ENCODE measurements at regions not wholly inside any gene's neighbourhood (a gene's known extent, or its start where the extent isn't known, plus 50 kb on each side); places are given as distances from the start of the nearest gene placed in this dataset.

GRCh38 chrX:97728215-97728614 lies 844.5 kb downstream of the RPA4 start:
- Histone ChIP-seq H3K27me3 (replicated peaks in 1 of 2; ENCODE audit: control insufficient read depth in 2 of 2, extremely low read depth in 1 of 2, insufficient read depth in 2 of 2, low read length in 1 of 2) (no peaks in the 10 kb centered on the region), H3K4me3 (ENCODE audit: control insufficient read depth in 1 of 2, extremely low read depth in 1 of 2, low read length in 1 of 2) (no peak overlapping the region), H3K9me3 (no peaks in the 10 kb centered on the region), H3K36me3 (ENCODE audit: control insufficient read depth in 2 of 2, extremely low read depth in 1 of 2, insufficient read depth in 1 of 2, low read length in 1 of 2) (no peaks in the 10 kb centered on the region), H3K4me1 (ENCODE audit: control insufficient read depth in 1 of 2, extremely low read depth in 1 of 2, insufficient read depth in 2 of 2, low read length in 2 of 2) (no peaks in the 10 kb centered on the region), H3K27ac (ENCODE audit: low read length) (no peak overlapping the region)
- H3K4me3 Mint-ChIP-seq = no peak overlapping the region
- no peaks in the 10 kb centered on the region for H3K36me3 Mint-ChIP-seq
- DNase-seq = no peak
- no peak overlapping the region for H3K27ac Mint-ChIP-seq
- H3K27me3 Mint-ChIP-seq = peaks cover 0 to 25% of the 10 kb centered on the region in 2 donors
- ATAC-seq (replicated peaks in 1 of 4) = no peak
- H3K9me3 Mint-ChIP-seq = peaks cover 0 to 5% (median 2%) of the 10 kb centered on the region in 3 donors
- ChIA-PET CTCF (interaction anchor here in 1 of 2 donors (1.2 kb wide), 1 partner anchor 12 kb away, joined by 5 read pairs; no protein-coding TSS in a partner anchor), POLR2A (no interaction called here)
- WGBS (ENCODE audit: insufficient coverage) = no CpG with 5 or more reads among the region's 2 CpGs
- no peaks in the 10 kb centered on the region for H3K4me1 Mint-ChIP-seq

DNA sequence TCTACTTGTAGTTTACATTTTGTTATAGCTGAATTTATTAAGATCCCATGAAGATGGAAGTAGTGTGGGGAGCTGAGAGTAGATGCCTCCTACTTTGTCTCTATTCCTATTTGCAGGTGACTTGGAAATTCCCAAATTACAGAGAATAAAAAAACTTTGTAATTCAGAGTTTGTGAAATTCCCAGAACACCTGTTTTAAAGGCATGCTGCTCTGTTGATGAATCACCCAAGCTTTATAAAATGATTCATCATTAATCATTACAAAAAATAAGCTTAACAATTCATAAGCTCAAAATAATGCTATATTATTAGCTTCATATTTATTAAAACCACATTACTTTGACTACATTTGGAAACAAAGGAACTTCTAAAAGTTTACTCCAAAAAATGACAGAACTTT lies 856.3 kb downstream of the RPA4 start:
- ATAC-seq (replicated peaks in 1 of 4) = no peak
- Mint-ChIP-seq H3K9me3 (no peaks in the 10 kb centered on the region), H3K27me3 (peaks cover 0 to 12% of the 10 kb centered on the region in 2 donors), H3K27ac (no peak overlapping the region), H3K4me3 (no peak overlapping the region), H3K36me3 (no peaks in the 10 kb centered on the region), H3K4me1 (no peaks in the 10 kb centered on the region)
- Histone ChIP-seq H3K27me3 (replicated peaks in 1 of 2; ENCODE audit: control insufficient read depth in 2 of 2, extremely low read depth in 1 of 2, insufficient read depth in 2 of 2, low read length in 1 of 2) (no peaks in the 10 kb centered on the region), H3K4me3 (ENCODE audit: control insufficient read depth in 1 of 2, extremely low read depth in 1 of 2, low read length in 1 of 2) (no peak overlapping the region), H3K36me3 (ENCODE audit: control insufficient read depth in 2 of 2, extremely low read depth in 1 of 2, insufficient read depth in 1 of 2, low read length in 1 of 2) (no peaks in the 10 kb centered on the region), H3K4me1 (ENCODE audit: control insufficient read depth in 1 of 2, extremely low read depth in 1 of 2, insufficient read depth in 2 of 2, low read length in 2 of 2) (no peaks in the 10 kb centered on the region), H3K27ac (ENCODE audit: low read length) (no peak overlapping the region), H3K9me3 (no peaks in the 10 kb centered on the region)
- ChIA-PET CTCF (interaction anchor here in 1 of 2 donors (1.1 kb wide), 1 partner anchor 12 kb away, joined by 5 read pairs; no protein-coding TSS in a partner anchor), POLR2A (no interaction called here)
- no peak for DNase-seq

DNA sequence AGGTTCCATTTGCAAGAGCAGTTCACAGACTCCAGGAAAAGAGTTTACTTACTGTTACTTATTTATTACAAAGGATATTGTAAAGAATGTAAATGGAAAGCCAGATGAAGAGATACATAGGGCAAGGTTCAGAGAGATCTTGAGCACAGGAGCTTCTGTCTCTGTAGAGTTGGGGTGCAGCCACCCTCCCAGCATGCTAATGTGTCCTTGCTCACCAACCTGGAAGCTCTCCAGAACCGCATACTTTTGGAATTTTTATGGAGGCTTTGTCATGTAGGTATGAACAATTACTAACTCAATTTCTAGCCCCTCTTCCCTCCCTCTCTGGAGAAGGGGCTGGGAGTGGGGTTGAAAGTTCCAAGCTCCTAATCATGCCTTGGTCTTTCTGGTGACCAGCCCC lies 857.2 kb downstream of the RPA4 start:
- no peak overlapping the region for H3K4me3 Mint-ChIP-seq
- H3K9me3 Mint-ChIP-seq = no peaks in the 10 kb centered on the region
- Histone ChIP-seq H3K27me3 (replicated peaks in 1 of 2; ENCODE audit: control insufficient read depth in 2 of 2, extremely low read depth in 1 of 2, insufficient read depth in 2 of 2, low read length in 1 of 2) (no peaks in the 10 kb centered on the region), H3K36me3 (ENCODE audit: control insufficient read depth in 2 of 2, extremely low read depth in 1 of 2, insufficient read depth in 1 of 2, low read length in 1 of 2) (no peaks in the 10 kb centered on the region), H3K27ac (ENCODE audit: low read length) (no peak overlapping the region), H3K4me3 (ENCODE audit: control insufficient read depth in 1 of 2, extremely low read depth in 1 of 2, low read length in 1 of 2) (no peak overlapping the region), H3K9me3 (no peaks in the 10 kb centered on the region), H3K4me1 (ENCODE audit: control insufficient read depth in 1 of 2, extremely low read depth in 1 of 2, insufficient read depth in 2 of 2, low read length in 2 of 2) (no peaks in the 10 kb centered on the region)
- no CpG with 5 or more reads among the region's 1 CpG for WGBS (ENCODE audit: insufficient coverage)
- no peak overlapping the region for H3K27ac Mint-ChIP-seq
- DNase-seq (no peak), ATAC-seq (replicated peaks in 1 of 4) (no peak)
- H3K4me1 Mint-ChIP-seq = no peaks in the 10 kb centered on the region
- ChIA-PET CTCF (no interaction called here), POLR2A (no interaction called here)
- H3K27me3 Mint-ChIP-seq = peaks cover 0 to 16% of the 10 kb centered on the region in 2 donors
- no peaks in the 10 kb centered on the region for H3K36me3 Mint-ChIP-seq

GRCh38 chrX:97743014-97743413 lies 859.3 kb downstream of the RPA4 start:
- Mint-ChIP-seq H3K27me3 (peaks cover 0 to 24% of the 10 kb centered on the region in 2 donors), H3K27ac (no peak overlapping the region), H3K36me3 (no peaks in the 10 kb centered on the region), H3K4me1 (no peaks in the 10 kb centered on the region), H3K9me3 (no peaks in the 10 kb centered on the region), H3K4me3 (no peak overlapping the region)
- DNase-seq (peak in 1 of 35 experiments; percentile 0), ATAC-seq (replicated peaks in 1 of 4) (no peak)
- no peak overlapping the region for H3K4me3 ChIP-seq (ENCODE audit: control insufficient read depth in 1 of 2, extremely low read depth in 1 of 2, low read length in 1 of 2)
- H3K36me3 ChIP-seq (ENCODE audit: control insufficient read depth in 2 of 2, extremely low read depth in 1 of 2, insufficient read depth in 1 of 2, low read length in 1 of 2) = no peaks in the 10 kb centered on the region
- no peak overlapping the region for H3K27ac ChIP-seq (ENCODE audit: low read length)
- H3K27me3 ChIP-seq (replicated peaks in 1 of 2; ENCODE audit: control insufficient read depth in 2 of 2, extremely low read depth in 1 of 2, insufficient read depth in 2 of 2, low read length in 1 of 2) = no peaks in the 10 kb centered on the region
- H3K4me1 ChIP-seq (ENCODE audit: control insufficient read depth in 1 of 2, extremely low read depth in 1 of 2, insufficient read depth in 2 of 2, low read length in 2 of 2) = no peaks in the 10 kb centered on the region
- ChIA-PET CTCF (no interaction called here), POLR2A (no interaction called here)
- H3K9me3 ChIP-seq = no peaks in the 10 kb centered on the region
- WGBS (ENCODE audit: insufficient coverage) = 0% methylated on average over 1 of the region's 3 CpGs

DNA sequence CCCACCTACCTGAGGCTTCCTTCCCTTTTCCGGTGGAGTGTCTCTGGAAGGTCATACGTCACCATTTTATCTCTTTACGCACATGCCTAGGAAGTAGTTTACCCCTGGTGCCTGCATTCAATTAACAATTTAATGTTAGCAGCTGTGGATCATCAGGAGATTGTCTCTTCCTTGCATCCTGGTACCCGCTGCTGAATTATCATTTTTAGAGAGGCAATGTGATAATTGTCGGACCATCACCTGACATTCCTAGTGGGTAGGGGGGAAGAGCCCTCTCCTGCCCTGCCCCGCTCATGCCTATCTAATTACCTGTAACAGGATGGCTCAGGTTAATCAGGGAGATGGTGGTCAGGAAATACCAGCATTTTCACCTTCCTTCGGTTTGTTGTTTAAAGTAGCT lies 863.6 kb downstream of the RPA4 start:
- no peak overlapping the region for H3K4me3 Mint-ChIP-seq
- H3K27me3 Mint-ChIP-seq = peaks cover 0 to 29% of the 10 kb centered on the region in 2 donors
- H3K27me3 ChIP-seq (replicated peaks in 1 of 2; ENCODE audit: control insufficient read depth in 2 of 2, extremely low read depth in 1 of 2, insufficient read depth in 2 of 2, low read length in 1 of 2) = no peaks in the 10 kb centered on the region
- H3K36me3 Mint-ChIP-seq = no peaks in the 10 kb centered on the region
- POLR2A ChIA-PET = no interaction called here
- H3K9me3 Mint-ChIP-seq = no peaks in the 10 kb centered on the region
- DNase-seq (no peak), ATAC-seq (replicated peaks in 1 of 4) (no peak)
- H3K27ac Mint-ChIP-seq = no peak overlapping the region
- H3K4me1 ChIP-seq (ENCODE audit: control insufficient read depth in 1 of 2, extremely low read depth in 1 of 2, insufficient read depth in 2 of 2, low read length in 2 of 2) = no peaks in the 10 kb centered on the region
- peaks cover 0 to 5% (median 0%) of the 10 kb centered on the region in 3 donors for H3K4me1 Mint-ChIP-seq
- no peaks in the 10 kb centered on the region for H3K36me3 ChIP-seq (ENCODE audit: control insufficient read depth in 2 of 2, extremely low read depth in 1 of 2, insufficient read depth in 1 of 2, low read length in 1 of 2)
- WGBS (ENCODE audit: insufficient coverage) = no CpG with 5 or more reads among the region's 7 CpGs
- CTCF ChIA-PET = no interaction called here
- H3K9me3 ChIP-seq = no peaks in the 10 kb centered on the region
- no peak overlapping the region for H3K27ac ChIP-seq (ENCODE audit: low read length)
- no peak overlapping the region for H3K4me3 ChIP-seq (ENCODE audit: control insufficient read depth in 1 of 2, extremely low read depth in 1 of 2, low read length in 1 of 2)

GRCh38 chrX:97751016-97751415 lies 867.3 kb downstream of the RPA4 start:
- no peak for ATAC-seq (replicated peaks in 1 of 4)
- Histone ChIP-seq H3K27ac (ENCODE audit: low read length) (no peak overlapping the region), H3K9me3 (no peaks in the 10 kb centered on the region), H3K36me3 (ENCODE audit: control insufficient read depth in 2 of 2, extremely low read depth in 1 of 2, insufficient read depth in 1 of 2, low read length in 1 of 2) (no peaks in the 10 kb centered on the region), H3K4me1 (ENCODE audit: control insufficient read depth in 1 of 2, extremely low read depth in 1 of 2, insufficient read depth in 2 of 2, low read length in 2 of 2) (no peaks in the 10 kb centered on the region), H3K4me3 (ENCODE audit: control insufficient read depth in 1 of 2, extremely low read depth in 1 of 2, low read length in 1 of 2) (no peak overlapping the region), H3K27me3 (replicated peaks in 1 of 2; ENCODE audit: control insufficient read depth in 2 of 2, extremely low read depth in 1 of 2, insufficient read depth in 2 of 2, low read length in 1 of 2) (no peaks in the 10 kb centered on the region)
- ChIA-PET CTCF (no interaction called here), POLR2A (no interaction called here)
- WGBS (ENCODE audit: insufficient coverage) = 85% methylated on average over 2 of the region's 4 CpGs
- Mint-ChIP-seq H3K4me3 (no peak overlapping the region), H3K27me3 (peaks cover 0 to 18% of the 10 kb centered on the region in 2 donors), H3K4me1 (peaks cover 0 to 5% (median 0%) of the 10 kb centered on the region in 3 donors), H3K36me3 (no peaks in the 10 kb centered on the region), H3K9me3 (no peaks in the 10 kb centered on the region), H3K27ac (no peak overlapping the region)
- DNase-seq = no peak

DNA sequence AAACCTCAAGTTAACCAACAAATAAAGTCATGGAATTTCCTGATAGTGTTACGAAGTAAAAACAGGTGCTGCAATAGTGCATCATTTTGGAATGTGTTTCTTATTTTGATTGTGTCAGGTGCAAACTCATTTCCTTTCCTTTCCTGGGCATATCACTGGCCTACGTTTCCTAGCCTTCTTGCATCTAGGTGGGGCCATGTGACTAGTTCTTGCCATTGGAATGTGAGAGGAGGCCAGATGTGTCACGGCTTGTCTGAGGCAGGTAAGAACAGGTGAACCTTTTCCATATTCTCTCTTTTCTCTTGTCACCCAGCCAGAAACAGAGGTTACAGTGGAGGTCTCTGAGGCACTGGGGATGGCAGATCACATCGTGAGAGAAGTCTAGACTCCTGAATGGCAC lies 868.0 kb downstream of the RPA4 start:
- Mint-ChIP-seq H3K4me3 (no peak overlapping the region), H3K4me1 (peaks cover 0 to 5% (median 0%) of the 10 kb centered on the region in 3 donors), H3K36me3 (no peaks in the 10 kb centered on the region), H3K9me3 (no peaks in the 10 kb centered on the region), H3K27me3 (peaks cover 0 to 13% of the 10 kb centered on the region in 2 donors), H3K27ac (no peak overlapping the region)
- H3K27me3 ChIP-seq (replicated peaks in 1 of 2; ENCODE audit: control insufficient read depth in 2 of 2, extremely low read depth in 1 of 2, insufficient read depth in 2 of 2, low read length in 1 of 2) = no peaks in the 10 kb centered on the region
- H3K27ac ChIP-seq (ENCODE audit: low read length) = no peak overlapping the region
- CTCF ChIA-PET = no interaction called here
- H3K9me3 ChIP-seq = no peaks in the 10 kb centered on the region
- ATAC-seq (replicated peaks in 1 of 4) (no peak), DNase-seq (no peak)
- H3K4me1 ChIP-seq (ENCODE audit: control insufficient read depth in 1 of 2, extremely low read depth in 1 of 2, insufficient read depth in 2 of 2, low read length in 2 of 2) = no peaks in the 10 kb centered on the region
- POLR2A ChIA-PET = no interaction called here
- no peak overlapping the region for H3K4me3 ChIP-seq (ENCODE audit: control insufficient read depth in 1 of 2, extremely low read depth in 1 of 2, low read length in 1 of 2)
- no CpG with 5 or more reads among the region's 4 CpGs for WGBS (ENCODE audit: insufficient coverage)
- no peaks in the 10 kb centered on the region for H3K36me3 ChIP-seq (ENCODE audit: control insufficient read depth in 2 of 2, extremely low read depth in 1 of 2, insufficient read depth in 1 of 2, low read length in 1 of 2)

Measured in T-cell (primary cell).